ENCODE measurements at regions not wholly inside any gene's neighbourhood (a gene's known extent, or its start where the extent isn't known, plus 50 kb on each side); places are given as distances from the start of the nearest gene placed in this dataset.

- intact Hi-C loops (cut with DNase I; ENCODE audit: low total_unique reads): no loop called here
- Histone ChIP-seq H3K36me3 (no peaks in the 10 kb centered on the region), H3K4me1 (no peaks in the 10 kb centered on the region), H3K9me3 (no peaks in the 10 kb centered on the region), H3K27me3 (no peaks in the 10 kb centered on the region), H3K4me3 (no peak overlapping the region), H3K27ac (no peak overlapping the region)
- TF ChIP-seq CTCF (IDR thresholded peaks at IDR 0.05): no peak
- DNase-seq: no peak
Measured at GRCh38 chr2:122156176-122156890, 400.9 kb downstream of the TSN start.

- no peak for DNase-seq
- Histone ChIP-seq H3K4me1 (no peaks in the 10 kb centered on the region), H3K27ac (no peak overlapping the region), H3K36me3 (no peaks in the 10 kb centered on the region), H3K27me3 (no peaks in the 10 kb centered on the region), H3K4me3 (no peak overlapping the region), H3K9me3 (no peaks in the 10 kb centered on the region)
- TF ChIP-seq CTCF (IDR thresholded peaks at IDR 0.05): no peak
- intact Hi-C loops (cut with DNase I; ENCODE audit: low total_unique reads): no loop called here
Measured at GRCh38 chr2:122157158-122157557, 401.7 kb downstream of the TSN start.

GRCh38 chr2:122163617-122164016, 408.2 kb downstream of the TSN start:
- Histone ChIP-seq H3K9me3 (no peaks in the 10 kb centered on the region), H3K27ac (no peak overlapping the region), H3K4me1 (no peaks in the 10 kb centered on the region), H3K36me3 (no peaks in the 10 kb centered on the region), H3K27me3 (peaks cover 0 to 2% of the 10 kb centered on the region in 2 donors), H3K4me3 (no peak overlapping the region)
- TF ChIP-seq CTCF (IDR thresholded peaks at IDR 0.05): no peak
- no peak for DNase-seq
- intact Hi-C loops (cut with DNase I; ENCODE audit: low total_unique reads): no loop called here

- Histone ChIP-seq H3K4me3 (no peak overlapping the region), H3K27me3 (peaks cover 0 to 2% of the 10 kb centered on the region in 2 donors), H3K4me1 (no peaks in the 10 kb centered on the region), H3K9me3 (no peaks in the 10 kb centered on the region), H3K27ac (no peak overlapping the region), H3K36me3 (no peaks in the 10 kb centered on the region)
- TF ChIP-seq CTCF (IDR thresholded peaks at IDR 0.05): no peak
- intact Hi-C loops (cut with DNase I; ENCODE audit: low total_unique reads): no loop called here
- DNase-seq: no peak
Measured at GRCh38 chr2:122164964-122165363, 409.5 kb downstream of the TSN start.

- Histone ChIP-seq H3K27me3 (peaks cover 0 to 2% of the 10 kb centered on the region in 2 donors), H3K4me1 (no peaks in the 10 kb centered on the region), H3K9me3 (no peaks in the 10 kb centered on the region), H3K27ac (no peak overlapping the region), H3K4me3 (no peak overlapping the region), H3K36me3 (no peaks in the 10 kb centered on the region)
- intact Hi-C loops (cut with DNase I; ENCODE audit: low total_unique reads): no loop called here
- TF ChIP-seq CTCF (IDR thresholded peaks at IDR 0.05): no peak
- no peak for DNase-seq
Measured at GRCh38 chr2:122166820-122167219, 411.4 kb downstream of the TSN start.

GRCh38 chr2:122167515-122167914, 412.1 kb downstream of the TSN start:
- DNase-seq: no peak

More at GRCh38 chr2:122167515-122167914, 412.1 kb downstream of the TSN start:
- Histone ChIP-seq H3K4me3 (no peak overlapping the region), H3K36me3 (no peaks in the 10 kb centered on the region), H3K9me3 (no peaks in the 10 kb centered on the region), H3K27ac (no peak overlapping the region), H3K27me3 (peaks cover 0 to 2% of the 10 kb centered on the region in 2 donors), H3K4me1 (no peaks in the 10 kb centered on the region)
- intact Hi-C loops (cut with DNase I; ENCODE audit: low total_unique reads): no loop called here
- TF ChIP-seq CTCF (IDR thresholded peaks at IDR 0.05): no peak
